GM18867 (cell line): ENCODE measurements at regions not wholly inside any gene's neighbourhood (a gene's known extent, or its start where the extent isn't known, plus 50 kb on each side); places are given as distances from the start of the nearest gene placed in this dataset.
"Not testable (repeated sequence)": the region's sequence is repeated elsewhere in the genome, so short reads cannot be mapped to it uniquely, and the experiment has no call there.

ENCODE experiments used
- ATAC-seq: cut with Tn5 transposase; IDR thresholded peaks from one replicate; pipeline ENCODE4 v1.9.1; 2021; ENCODE audit warnings: mild to moderate bottlenecking, moderate library complexity; ENCODE audit not compliant: unreplicated experiment

- ATAC-seq: no peak
Measured at GRCh38 chr10:61195211-61195610, 251.2 kb upstream of the RHOBTB1 start.

GRCh38 chr10:61192589-61192988, 248.6 kb upstream of the RHOBTB1 start:
- ATAC-seq: not testable (repeated sequence)

GRCh38 chr10:61192042-61192441, 248.1 kb upstream of the RHOBTB1 start:
- ATAC-seq: no peak

GRCh38 chr10:61189912-61190311, 245.9 kb upstream of the RHOBTB1 start:
- ATAC-seq: no peak

GRCh38 chr10:61188691-61189090, 244.7 kb upstream of the RHOBTB1 start:
- ATAC-seq: no peak

GRCh38 chr10:61188101-61188500, 244.1 kb upstream of the RHOBTB1 start:
- ATAC-seq: no peak

GRCh38 chr10:61187601-61188000, 243.6 kb upstream of the RHOBTB1 start:
- ATAC-seq: no peak

GRCh38 chr10:61186408-61186807, 242.4 kb upstream of the RHOBTB1 start:
- ATAC-seq: no peak

- ATAC-seq: no peak
Measured at GRCh38 chr10:61184429-61184828, 240.4 kb upstream of the RHOBTB1 start.

- no peak for ATAC-seq
Measured at GRCh38 chr10:61183967-61184366, 240.0 kb upstream of the RHOBTB1 start.

GRCh38 chr10:61181832-61182231, 237.8 kb upstream of the RHOBTB1 start:
- ATAC-seq: no peak

- no peak for ATAC-seq
Measured at GRCh38 chr10:61179771-61180170, 235.8 kb upstream of the RHOBTB1 start.

GRCh38 chr10:61176424-61176823, 232.4 kb upstream of the RHOBTB1 start:
- no peak for ATAC-seq

- ATAC-seq: no peak
Measured at GRCh38 chr10:61175316-61175715, 231.3 kb upstream of the RHOBTB1 start.

- ATAC-seq: no peak
Measured at GRCh38 chr10:61173450-61173849, 229.5 kb upstream of the RHOBTB1 start.

GRCh38 chr10:61172182-61172926, 228.4 kb upstream of the RHOBTB1 start:
- ATAC-seq: no peak

- no peak for ATAC-seq
Measured at GRCh38 chr10:61170594-61170993, 226.6 kb upstream of the RHOBTB1 start.

GRCh38 chr10:61169294-61169693, 225.3 kb upstream of the RHOBTB1 start:
- no peak for ATAC-seq

GRCh38 chr10:61166489-61166888, 222.5 kb upstream of the RHOBTB1 start:
- no peak for ATAC-seq

- ATAC-seq: no peak
Measured at GRCh38 chr10:61166065-61166464, 222.1 kb upstream of the RHOBTB1 start.

GRCh38 chr10:61164458-61165160, 220.6 kb upstream of the RHOBTB1 start:
- ATAC-seq: no peak

GRCh38 chr10:61163403-61163802, 219.4 kb upstream of the RHOBTB1 start:
- ATAC-seq: no peak
